ENCODE measurements at regions not wholly inside any gene's neighbourhood (a gene's known extent, or its start where the extent isn't known, plus 50 kb on each side); places are given as distances from the start of the nearest gene placed in this dataset.

GRCh38 chr1:199336745-199337640, 690.5 kb upstream of the NR5A2 start:
- CTCF ChIA-PET = no interaction called here
- intact Hi-C loops (cut with micrococcal nuclease; ENCODE audit: unreplicated experiment) (no loop called here), in situ Hi-C loops (cut with HindIII; ENCODE audit: low pct_unique_long_range_greater_than_20kb, low sequenced_read_pairs) (no loop called here)

DNA sequence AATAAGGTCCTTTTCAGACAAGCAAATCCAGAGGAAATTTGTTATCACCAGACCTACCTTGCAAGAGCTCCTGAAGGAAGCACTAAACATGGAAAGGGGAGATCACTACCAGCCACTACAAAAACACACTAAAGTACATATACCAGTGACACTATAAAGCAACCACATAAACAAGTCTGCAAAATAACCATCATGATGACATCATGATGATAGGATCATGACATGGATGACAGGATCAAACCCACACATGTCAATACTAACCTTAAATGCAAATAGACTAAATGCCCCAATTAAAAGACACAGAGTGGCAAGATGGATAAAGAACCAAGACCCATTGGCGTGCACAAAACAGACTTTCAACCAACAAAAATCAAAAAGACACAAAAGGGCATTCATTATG, 688.8 kb upstream of the NR5A2 start:
- DNase-seq (ENCODE audit: low read depth, low spot score) = no peak
- in situ Hi-C loops (cut with HindIII; ENCODE audit: low pct_unique_long_range_greater_than_20kb, low sequenced_read_pairs) (no loop called here), intact Hi-C loops (cut with micrococcal nuclease; ENCODE audit: unreplicated experiment) (no loop called here)
- ChIA-PET CTCF (no interaction called here), POLR2A (interaction anchor here (0.6 kb wide), 2 partner anchors 157 to 1214 kb away, joined by 3 to 4 read pairs; no protein-coding TSS in a partner anchor)
- no peaks in the 10 kb centered on the region for H3K36me3 ChIP-seq (ENCODE audit: control insufficient read depth, insufficient read depth, low read length)
- no peak overlapping the region for H3K4me3 ChIP-seq (ENCODE audit: low read depth in 2 of 2, low read length in 2 of 2)
- no peaks in the 10 kb centered on the region for H3K27me3 ChIP-seq (ENCODE audit: control insufficient read depth, insufficient read depth, low read length)
- BruUV-seq (replicated peaks) = no TSS peak
- no peaks in the 10 kb centered on the region for H3K9me3 ChIP-seq (ENCODE audit: control insufficient read depth, insufficient read depth, low read depth, low read length)
- H3K27ac ChIP-seq (ENCODE audit: low read length) = no peak overlapping the region
- no peaks in the 10 kb centered on the region for H3K4me1 ChIP-seq (ENCODE audit: control insufficient read depth, insufficient read depth, low read length)
- ATAC-seq = no peak
- TF ChIP-seq TCF7L2 (IDR thresholded peaks at IDR 0.05; ENCODE audit: low read depth, low read length) (no peak), POLR2AphosphoS5 (IDR thresholded peaks at IDR 0.05; ENCODE audit: low read depth, low read length) (no peak), SIN3A (IDR thresholded peaks at IDR 0.05; ENCODE audit: borderline replicate concordance, insufficient read depth, low read depth, low read length) (no peak)
- TF ChIP-seq, protein P1, sequence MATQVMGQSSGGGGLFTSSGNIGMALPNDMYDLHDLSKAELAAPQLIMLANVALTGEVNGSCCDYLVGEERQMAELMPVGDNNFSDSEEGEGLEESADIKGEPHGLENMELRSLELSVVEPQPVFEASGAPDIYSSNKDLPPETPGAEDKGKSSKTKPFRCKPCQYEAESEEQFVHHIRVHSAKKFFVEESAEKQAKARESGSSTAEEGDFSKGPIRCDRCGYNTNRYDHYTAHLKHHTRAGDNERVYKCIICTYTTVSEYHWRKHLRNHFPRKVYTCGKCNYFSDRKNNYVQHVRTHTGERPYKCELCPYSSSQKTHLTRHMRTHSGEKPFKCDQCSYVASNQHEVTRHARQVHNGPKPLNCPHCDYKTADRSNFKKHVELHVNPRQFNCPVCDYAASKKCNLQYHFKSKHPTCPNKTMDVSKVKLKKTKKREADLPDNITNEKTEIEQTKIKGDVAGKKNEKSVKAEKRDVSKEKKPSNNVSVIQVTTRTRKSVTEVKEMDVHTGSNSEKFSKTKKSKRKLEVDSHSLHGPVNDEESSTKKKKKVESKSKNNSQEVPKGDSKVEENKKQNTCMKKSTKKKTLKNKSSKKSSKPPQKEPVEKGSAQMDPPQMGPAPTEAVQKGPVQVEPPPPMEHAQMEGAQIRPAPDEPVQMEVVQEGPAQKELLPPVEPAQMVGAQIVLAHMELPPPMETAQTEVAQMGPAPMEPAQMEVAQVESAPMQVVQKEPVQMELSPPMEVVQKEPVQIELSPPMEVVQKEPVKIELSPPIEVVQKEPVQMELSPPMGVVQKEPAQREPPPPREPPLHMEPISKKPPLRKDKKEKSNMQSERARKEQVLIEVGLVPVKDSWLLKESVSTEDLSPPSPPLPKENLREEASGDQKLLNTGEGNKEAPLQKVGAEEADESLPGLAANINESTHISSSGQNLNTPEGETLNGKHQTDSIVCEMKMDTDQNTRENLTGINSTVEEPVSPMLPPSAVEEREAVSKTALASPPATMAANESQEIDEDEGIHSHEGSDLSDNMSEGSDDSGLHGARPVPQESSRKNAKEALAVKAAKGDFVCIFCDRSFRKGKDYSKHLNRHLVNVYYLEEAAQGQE (IDR thresholded peaks at IDR 0.05; ENCODE audit: insufficient read depth in 1 of 2, low read depth in 2 of 2, low read length in 1 of 2) = no peak
- TF ChIP-seq, protein P2, sequence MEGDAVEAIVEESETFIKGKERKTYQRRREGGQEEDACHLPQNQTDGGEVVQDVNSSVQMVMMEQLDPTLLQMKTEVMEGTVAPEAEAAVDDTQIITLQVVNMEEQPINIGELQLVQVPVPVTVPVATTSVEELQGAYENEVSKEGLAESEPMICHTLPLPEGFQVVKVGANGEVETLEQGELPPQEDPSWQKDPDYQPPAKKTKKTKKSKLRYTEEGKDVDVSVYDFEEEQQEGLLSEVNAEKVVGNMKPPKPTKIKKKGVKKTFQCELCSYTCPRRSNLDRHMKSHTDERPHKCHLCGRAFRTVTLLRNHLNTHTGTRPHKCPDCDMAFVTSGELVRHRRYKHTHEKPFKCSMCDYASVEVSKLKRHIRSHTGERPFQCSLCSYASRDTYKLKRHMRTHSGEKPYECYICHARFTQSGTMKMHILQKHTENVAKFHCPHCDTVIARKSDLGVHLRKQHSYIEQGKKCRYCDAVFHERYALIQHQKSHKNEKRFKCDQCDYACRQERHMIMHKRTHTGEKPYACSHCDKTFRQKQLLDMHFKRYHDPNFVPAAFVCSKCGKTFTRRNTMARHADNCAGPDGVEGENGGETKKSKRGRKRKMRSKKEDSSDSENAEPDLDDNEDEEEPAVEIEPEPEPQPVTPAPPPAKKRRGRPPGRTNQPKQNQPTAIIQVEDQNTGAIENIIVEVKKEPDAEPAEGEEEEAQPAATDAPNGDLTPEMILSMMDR (IDR thresholded peaks at IDR 0.05) = no peak

More at GRCh38 chr1:199336745-199337640, 690.5 kb upstream of the NR5A2 start:
- POLR2A ChIA-PET = no interaction called here
- DNase-seq (ENCODE audit: low read depth, low spot score) = no peak
- BruUV-seq (replicated peaks) = no TSS peak
- no peak overlapping the region for H3K27ac ChIP-seq (ENCODE audit: low read length)
- no peaks in the 10 kb centered on the region for H3K27me3 ChIP-seq (ENCODE audit: control insufficient read depth, insufficient read depth, low read length)
- H3K4me3 ChIP-seq (ENCODE audit: low read depth in 2 of 2, low read length in 2 of 2) = no peak overlapping the region
- H3K36me3 ChIP-seq (ENCODE audit: control insufficient read depth, insufficient read depth, low read length) = no peaks in the 10 kb centered on the region
- H3K9me3 ChIP-seq (ENCODE audit: control insufficient read depth, insufficient read depth, low read depth, low read length) = no peaks in the 10 kb centered on the region
- TF ChIP-seq SIN3A (IDR thresholded peaks at IDR 0.05; ENCODE audit: borderline replicate concordance, insufficient read depth, low read depth, low read length) (no peak), TCF7L2 (IDR thresholded peaks at IDR 0.05; ENCODE audit: low read depth, low read length) (no peak)
- TF ChIP-seq, protein P1 (IDR thresholded peaks at IDR 0.05; ENCODE audit: insufficient read depth in 1 of 2, low read depth in 2 of 2, low read length in 1 of 2) = no peak
- TF ChIP-seq, protein P2 (IDR thresholded peaks at IDR 0.05) = no peak
- no peak for ATAC-seq
- no peaks in the 10 kb centered on the region for H3K4me1 ChIP-seq (ENCODE audit: control insufficient read depth, insufficient read depth, low read length)
